RWPE2 (cell line): ENCODE measurements at regions not wholly inside any gene's neighbourhood (a gene's known extent, or its start where the extent isn't known, plus 50 kb on each side); places are given as distances from the start of the nearest gene placed in this dataset.
A peak's percentile ranks its signal among the peaks of the same experiment; 100 is the strongest.

Experiments
- ATAC-seq: fragments of 200-7000 bp; cut with Tn5 transposase; 3 replicates; pipeline ENCODE4 v1.9.1; 2021; ENCODE audit warnings: low read depth
- DNase-seq: peaks from one replicate; pipeline ENCODE4 v3.0.0-alpha.2; 2020; ENCODE audit warnings: low spot score
- H3K27ac ChIP-seq: fragments of 450-650 bp; 2 replicates; pipeline ENCODE4 v1.5.1; 2017; ENCODE audit warnings: mild to moderate bottlenecking; ENCODE audit not compliant: poor library complexity, severe bottlenecking
- H3K27me3 ChIP-seq: fragments of 250-450 bp; sonication (Bioruptor Pico); 2 replicates; pipeline ENCODE4 v1.5.1; 2021; ENCODE audit warnings: mild to moderate bottlenecking, moderate library complexity; ENCODE audit not compliant: insufficient read depth, poor library complexity, severe bottlenecking
- H3K36me3 ChIP-seq: fragments of 250-450 bp; sonication (Bioruptor Pico); 2 replicates; pipeline ENCODE4 v1.5.1; 2020; ENCODE audit warnings: low read depth, mild to moderate bottlenecking, moderate library complexity
- H3K4me1 ChIP-seq: fragments of 250-450 bp; sonication (Bioruptor Pico); 2 replicates; pipeline ENCODE4 v1.5.1; 2021; ENCODE audit warnings: mild to moderate bottlenecking, moderate library complexity; ENCODE audit not compliant: insufficient read depth, poor library complexity, severe bottlenecking
- H3K4me3 ChIP-seq: fragments of 250-450 bp; sonication (Bioruptor Pico); 2 replicates; pipeline ENCODE4 v1.5.1; 2021; ENCODE audit warnings: mild to moderate bottlenecking, moderate library complexity; ENCODE audit not compliant: severe bottlenecking
- H3K9me3 ChIP-seq: fragments of 250-450 bp; sonication (Bioruptor Pico); 2 replicates; pipeline ENCODE4 v1.5.1; 2021; ENCODE audit warnings: mild to moderate bottlenecking, moderate library complexity; ENCODE audit not compliant: severe bottlenecking
- CTCF ChIP-seq: fragments of 450-650 bp; IDR thresholded peaks from one replicate; pipeline ENCODE4 v1.5.1; 2017; ENCODE audit warnings: mild to moderate bottlenecking, moderate library complexity; ENCODE audit not compliant: poor library complexity, severe bottlenecking

GRCh38 chr6:43951756-43952675, 175.2 kb downstream of the MRPL14 start:
- Histone ChIP-seq H3K4me3 (no peak overlapping the region), H3K27me3 (no peaks in the 10 kb centered on the region), H3K27ac (no peak overlapping the region), H3K9me3 (no peaks in the 10 kb centered on the region), H3K36me3 (no peaks in the 10 kb centered on the region), H3K4me1 (no peaks in the 10 kb centered on the region)
- peak; percentile 27 for DNase-seq
- no peak for TF ChIP-seq CTCF
- no peak for ATAC-seq

DNA sequence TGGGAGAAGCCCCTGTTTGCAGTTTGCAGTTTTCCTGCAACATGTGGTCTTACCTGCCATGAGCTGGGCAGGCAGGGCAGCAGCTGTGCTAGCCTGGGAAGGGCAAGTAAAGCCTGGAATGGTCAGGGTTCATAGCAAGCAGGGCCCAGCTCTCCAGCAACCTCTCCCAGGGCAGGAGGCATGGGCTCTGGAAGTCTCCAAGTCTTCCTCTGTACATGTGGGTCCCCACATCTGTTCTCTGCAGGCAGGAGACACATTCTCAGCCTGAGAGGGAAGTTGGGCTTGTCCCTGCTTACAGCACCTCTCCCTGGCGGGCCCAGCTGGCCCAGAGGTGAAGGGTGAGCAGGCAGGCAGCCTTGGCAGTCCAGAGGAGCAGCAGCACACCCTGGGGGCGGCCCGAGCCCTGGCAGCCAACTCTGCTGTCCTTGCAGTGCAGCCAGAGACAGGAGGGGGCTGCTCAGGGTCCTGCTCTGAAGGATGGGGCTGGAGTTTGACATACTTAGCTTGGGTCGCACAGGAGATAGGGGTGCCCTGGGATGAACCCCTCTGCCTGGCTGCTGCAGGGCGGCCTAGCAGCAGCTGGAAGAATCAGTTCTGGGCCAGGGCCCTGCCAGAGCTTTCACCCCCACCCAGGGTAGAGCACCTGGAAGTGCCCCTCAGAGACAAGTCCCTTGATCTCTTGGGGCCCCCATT, 176.0 kb downstream of the MRPL14 start:
- peak; percentile 61; the same call in 2 of the 3 replicates for ATAC-seq
- no peak for DNase-seq
- no peak overlapping the region for H3K27ac ChIP-seq
- H3K4me3 ChIP-seq = no peak overlapping the region
- no peak for TF ChIP-seq CTCF
- H3K4me1 ChIP-seq = no peaks in the 10 kb centered on the region
- no peaks in the 10 kb centered on the region for H3K36me3 ChIP-seq
- no peaks in the 10 kb centered on the region for H3K27me3 ChIP-seq
- no peaks in the 10 kb centered on the region for H3K9me3 ChIP-seq

- no peak for ATAC-seq
- DNase-seq = peak; percentile 23
- no peaks in the 10 kb centered on the region for H3K27me3 ChIP-seq
- no peaks in the 10 kb centered on the region for H3K4me1 ChIP-seq
- H3K9me3 ChIP-seq = peaks cover 2% of the 10 kb centered on the region
- H3K4me3 ChIP-seq = no peak overlapping the region
- H3K27ac ChIP-seq = no peak overlapping the region
- TF ChIP-seq CTCF = no peak
- no peaks in the 10 kb centered on the region for H3K36me3 ChIP-seq
These were observed 176.6 kb downstream of the MRPL14 start for GRCh38 chr6:43950731-43951062.

DNA sequence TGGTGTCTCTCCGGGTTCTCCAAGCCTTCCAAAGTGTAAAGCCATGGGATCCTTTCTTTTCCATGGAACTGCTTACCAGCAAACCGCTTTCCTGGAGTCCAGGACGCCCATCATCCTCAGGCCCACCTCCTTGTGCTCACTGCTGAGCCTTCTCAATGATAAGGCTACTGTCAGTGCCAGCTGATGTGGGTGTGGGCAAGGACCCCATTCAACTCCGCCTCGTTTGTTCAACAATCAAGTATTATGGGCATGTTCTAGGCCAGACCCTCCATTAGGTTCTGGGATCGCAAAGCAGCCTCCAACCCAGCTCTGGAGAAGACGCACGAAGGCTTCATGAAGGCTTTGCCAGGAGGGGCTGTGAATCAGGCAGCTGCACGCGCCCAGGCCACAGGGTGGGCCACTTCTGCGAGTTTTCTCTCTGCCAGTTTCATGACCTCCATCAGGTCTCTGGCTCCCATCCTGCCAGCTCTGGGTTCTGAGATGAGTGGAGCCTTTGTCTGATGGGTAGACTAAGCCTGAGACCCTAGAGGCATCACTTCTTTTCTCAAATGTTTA, 177.1 kb downstream of the MRPL14 start:
- no peak for TF ChIP-seq CTCF
- H3K4me1 ChIP-seq = no peaks in the 10 kb centered on the region
- no peaks in the 10 kb centered on the region for H3K36me3 ChIP-seq
- no peak overlapping the region for H3K4me3 ChIP-seq
- ATAC-seq (no peak), DNase-seq (peak; percentile 29)
- no peaks in the 10 kb centered on the region for H3K27me3 ChIP-seq
- peaks cover 4% of the 10 kb centered on the region for H3K9me3 ChIP-seq
- H3K27ac ChIP-seq = no peak overlapping the region
